DOHH2 (cell line): ENCODE measurements at regions not wholly inside any gene's neighbourhood (a gene's known extent, or its start where the extent isn't known, plus 50 kb on each side); places are given as distances from the start of the nearest gene placed in this dataset.

ENCODE experiments used
- H3F3A ChIP-seq: fragments of 200-600 bp; sonication (generic), shearing (Covaris generic); 2 replicates; pipeline ENCODE4 v1.6.0; 2016; ENCODE audit warnings: antibody characterized with exemption, mild to moderate bottlenecking; ENCODE audit not compliant: control insufficient read depth, insufficient read depth
- H3K27ac ChIP-seq: fragments of 200-600 bp; sonication (generic); 2 replicates; pipeline ENCODE4 v1.5.1; 2014; ENCODE audit warnings: low read depth, mild to moderate bottlenecking, low read length, moderate library complexity
- H3K27me3 ChIP-seq: fragments of 200-600 bp; sonication (generic); 2 replicates; pipeline ENCODE4 v1.6.1; 2014; ENCODE audit warnings: mild to moderate bottlenecking, low read length, mixed read lengths; ENCODE audit not compliant: control insufficient read depth
- H3K36me3 ChIP-seq: fragments of 200-600 bp; sonication (generic); 2 replicates; pipeline ENCODE4 v1.6.1; 2014; ENCODE audit warnings: mild to moderate bottlenecking, low read length, moderate library complexity, mixed read lengths; ENCODE audit not compliant: control insufficient read depth
- H3K4me1 ChIP-seq: fragments of 200-600 bp; sonication (generic); 2 replicates; pipeline ENCODE4 v1.6.1; 2014; ENCODE audit warnings: mild to moderate bottlenecking, low read length, mixed read lengths; ENCODE audit not compliant: control insufficient read depth
- H3K4me2 ChIP-seq: fragments of 200-600 bp; sonication (generic); 2 replicates; pipeline ENCODE4 v1.6.0; 2014; ENCODE audit warnings: mild to moderate bottlenecking, low read length, moderate library complexity
- H3K4me3 ChIP-seq: fragments of 200-600 bp; sonication (generic); 2 replicates; pipeline ENCODE4 v1.5.1; 2014; ENCODE audit warnings: mild to moderate bottlenecking, low read length, mixed read lengths
- H3K79me2 ChIP-seq: fragments of 200-600 bp; sonication (generic); 2 replicates; pipeline ENCODE4 v1.6.1; 2014; ENCODE audit warnings: mild to moderate bottlenecking, low read length, mixed read lengths; ENCODE audit not compliant: control insufficient read depth
- H3K9me2 ChIP-seq: fragments of 200-600 bp; sonication (generic); replicated peaks from 2 replicates; pipeline ENCODE4 v1.6.1; 2014; ENCODE audit warnings: mild to moderate bottlenecking, low read length, mixed read lengths; ENCODE audit not compliant: control insufficient read depth
- H3K9me3 ChIP-seq: fragments of 200-600 bp; sonication (generic); 2 replicates; pipeline ENCODE4 v1.6.1; 2014; ENCODE audit warnings: antibody characterized with exemption, low read length, mixed read lengths; ENCODE audit not compliant: control insufficient read depth, insufficient read depth
- H4K20me1 ChIP-seq: fragments of 200-600 bp; sonication (generic); 2 replicates; pipeline ENCODE4 v1.6.0; 2014; ENCODE audit warnings: low read depth, mild to moderate bottlenecking, antibody characterized with exemption, low read length, moderate library complexity; ENCODE audit not compliant: control insufficient read depth, insufficient read depth
- EZH2phosphoT487 ChIP-seq: fragments of 200-600 bp; sonication (generic); IDR thresholded peaks from 2 replicates; pipeline ENCODE4 v1.6.1; 2017; ENCODE audit warnings: borderline replicate concordance, mild to moderate bottlenecking, antibody characterized with exemption, low read length, moderate library complexity, mixed read lengths
- TF ChIP-seq, protein P1 (sequence below): fragments of 200-600 bp; sonication (generic); IDR thresholded peaks from one replicate; pipeline ENCODE4 v1.5.1; 2014; ENCODE audit warnings: antibody characterized with exemption, mild to moderate bottlenecking, low read depth, low read length; ENCODE audit not compliant: poor library complexity, severe bottlenecking

DNA sequence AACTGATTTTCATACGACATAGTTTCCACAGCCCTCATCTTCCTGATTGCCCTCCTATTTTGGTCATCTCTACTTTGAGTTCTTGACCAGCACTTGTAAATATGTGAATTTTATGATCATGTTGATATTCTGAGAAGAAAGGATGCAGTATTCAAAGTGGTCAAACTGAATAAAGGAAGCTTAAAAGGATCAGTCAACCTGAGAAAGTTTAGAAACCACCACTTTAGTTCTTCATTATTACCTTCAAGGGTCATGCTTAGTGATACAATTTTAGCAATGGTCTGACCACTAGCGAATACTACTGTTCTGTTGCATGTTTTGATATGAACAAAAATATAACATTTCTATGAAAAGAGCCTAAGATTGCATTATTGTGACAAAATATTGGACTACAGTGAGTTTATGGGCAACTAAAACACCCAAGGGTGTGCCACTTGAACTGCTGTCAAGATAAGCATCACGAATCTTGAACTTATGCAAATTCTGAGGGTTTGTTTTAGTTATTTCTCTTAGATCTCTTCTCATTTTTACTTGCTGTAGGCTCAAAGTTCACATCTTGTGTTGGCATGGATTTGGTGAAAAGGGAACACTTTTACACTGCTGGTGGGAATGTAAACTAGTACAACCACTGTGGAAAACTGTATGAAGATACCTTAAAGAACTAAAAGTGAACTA, 247.7 kb downstream of the IPMK start:
- Histone ChIP-seq H3F3A (no peaks in the 10 kb centered on the region), H3K4me1 (no peaks in the 10 kb centered on the region), H3K27ac (no peak overlapping the region), H3K79me2 (no peaks in the 10 kb centered on the region), H3K4me3 (no peak overlapping the region), H3K9me3 (no peaks in the 10 kb centered on the region), H3K4me2 (no peak overlapping the region), H3K9me2 (no peaks in the 10 kb centered on the region), H3K27me3 (no peaks in the 10 kb centered on the region), H3K36me3 (no peaks in the 10 kb centered on the region), H4K20me1 (no peaks in the 10 kb centered on the region)
- TF ChIP-seq EZH2phosphoT487: no peak
- TF ChIP-seq, protein P1, sequence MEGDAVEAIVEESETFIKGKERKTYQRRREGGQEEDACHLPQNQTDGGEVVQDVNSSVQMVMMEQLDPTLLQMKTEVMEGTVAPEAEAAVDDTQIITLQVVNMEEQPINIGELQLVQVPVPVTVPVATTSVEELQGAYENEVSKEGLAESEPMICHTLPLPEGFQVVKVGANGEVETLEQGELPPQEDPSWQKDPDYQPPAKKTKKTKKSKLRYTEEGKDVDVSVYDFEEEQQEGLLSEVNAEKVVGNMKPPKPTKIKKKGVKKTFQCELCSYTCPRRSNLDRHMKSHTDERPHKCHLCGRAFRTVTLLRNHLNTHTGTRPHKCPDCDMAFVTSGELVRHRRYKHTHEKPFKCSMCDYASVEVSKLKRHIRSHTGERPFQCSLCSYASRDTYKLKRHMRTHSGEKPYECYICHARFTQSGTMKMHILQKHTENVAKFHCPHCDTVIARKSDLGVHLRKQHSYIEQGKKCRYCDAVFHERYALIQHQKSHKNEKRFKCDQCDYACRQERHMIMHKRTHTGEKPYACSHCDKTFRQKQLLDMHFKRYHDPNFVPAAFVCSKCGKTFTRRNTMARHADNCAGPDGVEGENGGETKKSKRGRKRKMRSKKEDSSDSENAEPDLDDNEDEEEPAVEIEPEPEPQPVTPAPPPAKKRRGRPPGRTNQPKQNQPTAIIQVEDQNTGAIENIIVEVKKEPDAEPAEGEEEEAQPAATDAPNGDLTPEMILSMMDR: no peak

DNA sequence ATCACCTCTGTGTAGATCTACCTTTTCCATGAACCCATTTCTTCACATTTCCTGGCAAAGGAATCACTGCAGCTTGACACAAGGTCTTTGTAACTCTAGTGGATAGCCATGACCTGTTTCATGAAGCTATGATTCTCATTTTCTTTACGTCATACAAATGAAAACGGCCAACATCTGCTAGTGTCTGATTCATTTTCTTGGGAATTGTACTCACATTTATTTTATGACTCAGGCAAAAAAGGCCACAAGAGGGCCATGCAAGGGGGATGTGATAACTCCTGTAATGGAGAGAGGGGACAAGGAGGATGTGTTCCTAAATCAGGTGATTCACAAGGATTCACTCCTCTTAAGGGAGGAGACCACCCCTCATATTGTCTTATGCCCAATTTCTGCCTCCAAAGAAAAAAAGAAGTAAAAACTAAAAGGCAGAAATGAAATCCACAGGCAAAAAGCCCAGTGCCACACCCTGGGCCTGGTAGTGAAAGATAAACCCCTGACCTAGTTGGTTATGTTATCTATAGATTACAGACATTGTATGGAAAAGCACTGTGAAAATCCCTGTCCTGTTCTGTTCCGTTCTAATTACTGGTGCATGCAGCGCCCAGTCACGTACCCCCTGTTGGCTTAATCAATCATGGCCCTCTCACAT, 249.9 kb downstream of the IPMK start:
- Histone ChIP-seq H4K20me1 (no peaks in the 10 kb centered on the region), H3K9me3 (no peaks in the 10 kb centered on the region), H3K79me2 (no peaks in the 10 kb centered on the region), H3K27me3 (no peaks in the 10 kb centered on the region), H3K9me2 (no peaks in the 10 kb centered on the region), H3K4me1 (no peaks in the 10 kb centered on the region), H3F3A (no peaks in the 10 kb centered on the region), H3K4me3 (no peak overlapping the region), H3K27ac (no peak overlapping the region), H3K36me3 (no peaks in the 10 kb centered on the region), H3K4me2 (no peak overlapping the region)
- TF ChIP-seq, protein P1: no peak
- TF ChIP-seq EZH2phosphoT487: no peak

DNA sequence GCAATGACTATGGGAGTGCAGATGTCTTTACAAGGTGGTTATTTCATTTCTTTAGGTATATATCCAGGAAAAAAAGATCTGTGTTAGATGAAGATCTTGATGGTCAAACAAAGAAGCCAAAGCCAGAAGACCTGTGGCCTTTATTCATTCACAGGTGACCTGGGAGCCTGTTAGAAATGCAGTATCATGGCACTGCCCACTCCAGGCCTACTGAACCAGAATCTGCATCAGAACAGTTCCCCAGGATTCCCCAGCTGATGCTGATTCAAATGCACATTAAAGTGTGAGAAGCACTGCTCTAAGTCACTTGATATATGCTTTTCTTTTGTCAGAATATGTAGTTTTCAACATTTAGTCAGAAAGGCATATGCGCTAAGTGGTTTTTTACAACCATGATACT, 251.1 kb downstream of the IPMK start:
- H3F3A ChIP-seq: no peaks in the 10 kb centered on the region
- H3K36me3 ChIP-seq: no peaks in the 10 kb centered on the region
- no peak overlapping the region for H3K4me2 ChIP-seq
- TF ChIP-seq, protein P1: no peak
- no peak for TF ChIP-seq EZH2phosphoT487
- H4K20me1 ChIP-seq: no peaks in the 10 kb centered on the region
- no peaks in the 10 kb centered on the region for H3K9me2 ChIP-seq
- H3K79me2 ChIP-seq: no peaks in the 10 kb centered on the region
- no peaks in the 10 kb centered on the region for H3K27me3 ChIP-seq
- H3K27ac ChIP-seq: no peak overlapping the region
- no peaks in the 10 kb centered on the region for H3K4me1 ChIP-seq
- no peaks in the 10 kb centered on the region for H3K9me3 ChIP-seq
- no peak overlapping the region for H3K4me3 ChIP-seq
